Adrenal gland (tissue), 9 donors: ENCODE measurements at regions not wholly inside any gene's neighbourhood (a gene's known extent, or its start where the extent isn't known, plus 50 kb on each side); places are given as distances from the start of the nearest gene placed in this dataset.

ENCODE experiments used
- DNase-seq, 7 donors: peaks; one replicate each; pipeline ENCODE4 v3.0.0-alpha.2; 2019 to 2020
- H3K27ac ChIP-seq, 5 donors: fragments of 200-600 bp; sonication (generic) in 4 of 5; 1 replicate in 3 of 5; 2 replicates in 2 of 5; pipeline versions ENCODE4 v1.5.1 to v1.8.0; 2016 to 2020; ENCODE audit warnings: mild to moderate bottlenecking in 1 of 5
- H3K27me3 ChIP-seq: fragments of 200-600 bp; 2 replicates; pipeline ENCODE4 v1.8.0; 2021
- H3K36me3 ChIP-seq, 2 donors: fragments of 200-600 bp; replicated peaks in 1 of 2; 1 replicate in 1 of 2; 2 replicates in 1 of 2; pipeline versions ENCODE4 v1.5.1 to v1.8.0; 2018 to 2022
- H3K4me1 ChIP-seq, 2 donors: fragments of 200-600 bp; replicated peaks in 1 of 2; 1 replicate in 1 of 2; 2 replicates in 1 of 2; pipeline versions ENCODE4 v1.5.1 to v1.8.0; 2018 to 2021
- H3K4me3 ChIP-seq, 4 donors: fragments of 200-600 bp; sonication (generic) in 3 of 4; one replicate each; pipeline ENCODE4 v1.5.1; 2016 to 2018
- H3K9me3 ChIP-seq, 3 donors: fragments of 200-600 bp; sonication (generic) in 1 of 3; replicated peaks in 1 of 3; 1 replicate in 2 of 3; 2 replicates in 1 of 3; pipeline versions ENCODE4 v1.5.1 to v1.8.0; 2016 to 2021
- POLR2A ChIP-seq, 2 donors: fragments of 450-650 bp; IDR thresholded peaks; one replicate each; pipeline ENCODE4 v1.6.1; 2017; ENCODE audit warnings: antibody characterized with exemption in 2 of 2, mild to moderate bottlenecking in 2 of 2, moderate library complexity in 1 of 2
- WGBS, 4 donors: extraction: QIAGEN DNeasy Blood & Tissue Kit in 2 of 4; methylation state at CpG; one replicate each; pipeline versions ENCODE4 v1.1.5 to v1.1.7; 2013 to 2017; 5-methylcytosine and 5-hydroxymethylcytosine counted together
- intact Hi-C, 2 donors: fragments of 100-400 bp; cut with DNase I; formaldehyde crosslinking; loops; one replicate each; pipeline versions ENCODE4 v1.14.1 to v1.15.0; 2022 to 2023
- TF ChIP-seq, protein P1 (sequence below), 6 experiments: fragments of 450-650 bp in 4 of 6; fragments of 200-600 bp in 2 of 6; sonication (generic) in 1 of 6; IDR thresholded peaks; 1 replicate in 5 of 6; 2 replicates in 1 of 6; pipeline versions ENCODE4 v1.5.1 to v1.8.0; 2016 to 2021; ENCODE audit warnings: antibody characterized with exemption in 6 of 6, mild to moderate bottlenecking in 2 of 6, moderate library complexity in 1 of 6
- donor health status: healthy with polysubstance abuse.
- donor health status: Bipolar disorder and iron deficiency.
- donor health status: DM: yes; HTN: yes; CAD: no.
- donor health status: DM: no; HTN: no; CAD: no.
- donor health status: DM: no; HTN: no; CAD: no.

DNA sequence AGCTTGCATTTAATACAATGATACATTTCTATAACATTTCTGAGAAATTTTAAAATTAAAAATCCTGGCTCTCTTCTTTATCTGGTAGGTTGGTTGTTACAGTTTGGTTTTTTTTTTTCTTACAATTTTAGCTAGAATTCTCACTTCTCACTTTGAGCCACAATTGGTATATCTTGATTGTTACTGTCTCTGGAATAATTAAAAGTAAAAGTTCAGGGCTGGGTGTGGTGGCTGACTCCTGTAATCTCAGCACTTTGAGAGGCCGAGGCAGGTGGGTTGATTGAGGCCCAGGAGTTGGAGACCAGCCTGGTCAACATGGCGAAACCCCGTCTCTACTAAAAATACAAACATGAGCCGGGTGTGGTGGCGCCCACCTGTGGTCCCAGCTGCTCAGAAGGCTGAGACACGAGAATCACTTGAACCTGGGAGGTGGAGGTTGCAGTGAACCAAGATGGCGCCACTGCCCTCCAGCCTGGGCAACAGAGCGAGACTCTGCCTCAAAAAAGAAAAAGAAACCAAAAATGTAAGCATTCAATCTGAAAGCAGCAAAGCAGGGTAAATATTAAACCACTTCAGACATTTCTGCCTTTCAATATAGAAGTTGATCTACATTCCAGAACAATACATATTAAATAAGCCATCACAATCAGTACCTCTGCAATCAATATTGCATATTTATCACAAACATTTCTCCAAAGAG is 88.6 kb upstream of the PFKP start:
- DNase-seq, result no peak
- TF ChIP-seq POLR2A (IDR thresholded peaks at IDR 0.05), result no peak
- TF ChIP-seq, protein P1, sequence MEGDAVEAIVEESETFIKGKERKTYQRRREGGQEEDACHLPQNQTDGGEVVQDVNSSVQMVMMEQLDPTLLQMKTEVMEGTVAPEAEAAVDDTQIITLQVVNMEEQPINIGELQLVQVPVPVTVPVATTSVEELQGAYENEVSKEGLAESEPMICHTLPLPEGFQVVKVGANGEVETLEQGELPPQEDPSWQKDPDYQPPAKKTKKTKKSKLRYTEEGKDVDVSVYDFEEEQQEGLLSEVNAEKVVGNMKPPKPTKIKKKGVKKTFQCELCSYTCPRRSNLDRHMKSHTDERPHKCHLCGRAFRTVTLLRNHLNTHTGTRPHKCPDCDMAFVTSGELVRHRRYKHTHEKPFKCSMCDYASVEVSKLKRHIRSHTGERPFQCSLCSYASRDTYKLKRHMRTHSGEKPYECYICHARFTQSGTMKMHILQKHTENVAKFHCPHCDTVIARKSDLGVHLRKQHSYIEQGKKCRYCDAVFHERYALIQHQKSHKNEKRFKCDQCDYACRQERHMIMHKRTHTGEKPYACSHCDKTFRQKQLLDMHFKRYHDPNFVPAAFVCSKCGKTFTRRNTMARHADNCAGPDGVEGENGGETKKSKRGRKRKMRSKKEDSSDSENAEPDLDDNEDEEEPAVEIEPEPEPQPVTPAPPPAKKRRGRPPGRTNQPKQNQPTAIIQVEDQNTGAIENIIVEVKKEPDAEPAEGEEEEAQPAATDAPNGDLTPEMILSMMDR (IDR thresholded peaks at IDR 0.05), result no peak
- H3K36me3 ChIP-seq, result no peaks in the 10 kb centered on the region
- H3K27ac ChIP-seq, result no peak overlapping the region
- H3K9me3 ChIP-seq, result no peaks in the 10 kb centered on the region
- no peaks in the 10 kb centered on the region for H3K27me3 ChIP-seq
- intact Hi-C loops, result no loop called here
- 79 to 92% (median 91%) methylated on average over 8 of the region's 8 CpGs for WGBS, 4 donors
- no peaks in the 10 kb centered on the region for H3K4me1 ChIP-seq
- H3K4me3 ChIP-seq, result no peak overlapping the region

DNA sequence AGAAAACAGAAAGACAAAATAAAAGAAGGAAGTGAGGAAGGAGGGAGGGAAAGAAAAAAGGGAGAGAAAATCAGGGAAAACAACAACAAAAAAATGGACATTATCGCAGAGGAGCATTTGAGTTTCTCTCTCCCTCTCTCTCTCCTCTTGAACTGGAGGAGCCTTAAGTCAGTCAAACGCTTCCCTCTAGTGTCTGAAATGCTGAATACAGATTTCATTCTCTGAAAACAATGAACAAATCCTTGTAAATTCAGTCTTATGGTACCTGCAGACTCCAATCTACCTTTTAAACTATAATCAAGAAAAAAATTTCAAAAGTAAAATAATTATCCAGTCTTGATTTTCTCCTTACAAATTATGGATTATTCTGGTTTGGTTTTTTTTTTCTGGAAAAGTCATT is 89.2 kb upstream of the PFKP start:
- DNase-seq, result no peak
- TF ChIP-seq POLR2A (IDR thresholded peaks at IDR 0.05), result no peak
- TF ChIP-seq, protein P1 (IDR thresholded peaks at IDR 0.05), result peak in 5 of 6 experiments; percentile 21 to 63 (median 48)
- H3K36me3 ChIP-seq, result no peaks in the 10 kb centered on the region
- no peaks in the 10 kb centered on the region for H3K27me3 ChIP-seq
- 15 to 24% (median 19%) methylated on average over 2 of the region's 2 CpGs for WGBS, 4 donors
- H3K4me1 ChIP-seq, result no peaks in the 10 kb centered on the region
- intact Hi-C loops, result no loop called here
- no peaks in the 10 kb centered on the region for H3K9me3 ChIP-seq
- no peak overlapping the region for H3K27ac ChIP-seq
- no peak overlapping the region for H3K4me3 ChIP-seq

DNA sequence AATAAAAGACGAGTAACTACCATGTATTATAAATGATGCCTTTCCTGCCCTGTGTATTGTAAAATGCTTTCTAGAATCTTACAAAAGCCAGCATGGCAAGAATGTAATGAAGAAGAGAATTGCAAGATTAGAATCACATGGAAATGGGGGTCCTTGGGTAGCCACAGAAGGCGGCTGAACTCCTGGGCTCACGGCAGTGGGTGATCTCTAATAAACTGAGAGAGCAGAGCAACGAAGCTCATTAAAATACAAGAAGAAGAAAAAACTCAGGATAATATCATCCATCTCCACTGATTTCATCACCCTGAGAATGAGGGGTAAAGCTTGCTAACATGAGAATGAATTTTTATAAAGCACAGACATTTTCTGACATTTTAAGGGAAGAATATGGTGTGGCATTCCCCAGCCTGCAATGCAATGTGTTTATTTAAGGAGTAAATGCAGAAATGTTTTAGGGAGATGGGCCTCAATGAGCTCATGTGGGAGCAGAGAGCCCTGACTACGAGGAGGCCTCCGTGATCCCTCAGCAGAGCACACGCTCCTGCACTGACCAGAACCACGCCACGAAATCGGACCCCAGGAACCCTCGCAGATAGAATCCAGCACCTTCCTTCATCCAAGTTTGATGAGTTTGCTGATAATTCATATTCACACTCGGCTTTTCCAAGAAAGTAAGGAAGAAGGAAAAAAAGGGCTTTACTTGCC is 92.7 kb upstream of the PFKP start:
- Histone ChIP-seq H3K4me1 (no peaks in the 10 kb centered on the region), H3K27me3 (no peaks in the 10 kb centered on the region), H3K27ac (no peak overlapping the region), H3K4me3 (no peak overlapping the region), H3K36me3 (no peaks in the 10 kb centered on the region), H3K9me3 (no peaks in the 10 kb centered on the region)
- TF ChIP-seq POLR2A (IDR thresholded peaks at IDR 0.05), result no peak
- TF ChIP-seq, protein P1 (IDR thresholded peaks at IDR 0.05), result no peak
- 85 to 91% (median 89%) methylated on average over 12 of the region's 12 CpGs for WGBS, 4 donors
- intact Hi-C loops, result no loop called here
- DNase-seq, result no peak

DNA sequence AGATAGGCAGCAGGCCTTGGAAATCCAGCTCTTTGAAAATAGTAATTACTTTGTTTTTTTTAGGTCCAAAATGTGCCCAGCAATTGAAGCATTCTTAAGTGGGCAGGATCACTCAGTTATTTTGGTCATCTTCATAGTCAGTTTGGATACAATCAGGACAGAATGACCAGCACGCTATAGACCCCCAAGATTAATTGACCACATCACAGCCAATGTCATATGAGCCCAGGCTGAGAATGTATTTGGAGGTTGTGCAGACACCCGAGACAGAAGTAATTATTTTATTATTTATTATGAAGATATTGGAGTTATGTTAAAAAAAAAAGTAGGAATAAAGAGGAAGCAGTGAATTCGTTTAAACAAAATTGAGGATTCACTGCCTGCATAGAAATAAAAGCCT is 93.3 kb upstream of the PFKP start:
- Histone ChIP-seq H3K27me3 (no peaks in the 10 kb centered on the region), H3K36me3 (no peaks in the 10 kb centered on the region), H3K4me3 (no peak overlapping the region), H3K9me3 (no peaks in the 10 kb centered on the region), H3K4me1 (no peaks in the 10 kb centered on the region), H3K27ac (no peak overlapping the region)
- DNase-seq, result no peak
- 78 to 85% (median 80%) methylated on average over 3 of the region's 3 CpGs for WGBS, 4 donors
- TF ChIP-seq POLR2A (IDR thresholded peaks at IDR 0.05), result no peak
- intact Hi-C loops, result no loop called here
